HEK293T (cell line): ENCODE measurements at regions not wholly inside any gene's neighbourhood (a gene's known extent, or its start where the extent isn't known, plus 50 kb on each side); places are given as distances from the start of the nearest gene placed in this dataset.

Source experiments
- ARNT ChIP-seq: fragments of 450-650 bp; IDR thresholded peaks from 2 replicates; pipeline ENCODE4 v1.6.1; 2017; ENCODE audit warnings: mild to moderate bottlenecking
- ELF4 ChIP-seq: fragments of 450-650 bp; IDR thresholded peaks from 2 replicates; pipeline ENCODE4 v1.6.1; 2017; ENCODE audit warnings: antibody characterized with exemption
- FOXA1 ChIP-seq: fragments of 450-650 bp; IDR thresholded peaks from 2 replicates; pipeline ENCODE4 v1.6.1; 2016; ENCODE audit warnings: mild to moderate bottlenecking
- FOXK2 ChIP-seq: fragments of 450-650 bp; IDR thresholded peaks from 2 replicates; pipeline ENCODE4 v1.6.1; 2016; ENCODE audit warnings: mild to moderate bottlenecking
- HDGF ChIP-seq: fragments of 450-650 bp; IDR thresholded peaks from 2 replicates; pipeline ENCODE4 v1.6.1; 2017; ENCODE audit warnings: antibody characterized with exemption, borderline replicate concordance
- L3MBTL2 ChIP-seq: fragments of 450-650 bp; conservative IDR thresholded peaks from 2 replicates; pipeline ENCODE4 v1.6.1; 2016; ENCODE audit warnings: mild to moderate bottlenecking
- NFRKB ChIP-seq: fragments of 450-650 bp; IDR thresholded peaks from 2 replicates; pipeline ENCODE4 v1.6.1; 2016; ENCODE audit warnings: mild to moderate bottlenecking, moderate library complexity
- SUZ12 ChIP-seq: fragments of 450-650 bp; IDR thresholded peaks from 2 replicates; pipeline ENCODE4 v1.6.1; 2016; ENCODE audit warnings: mild to moderate bottlenecking
- ZNF384 ChIP-seq: fragments of 450-650 bp; IDR thresholded peaks from 2 replicates; pipeline ENCODE4 v1.6.1; 2016

DNA sequence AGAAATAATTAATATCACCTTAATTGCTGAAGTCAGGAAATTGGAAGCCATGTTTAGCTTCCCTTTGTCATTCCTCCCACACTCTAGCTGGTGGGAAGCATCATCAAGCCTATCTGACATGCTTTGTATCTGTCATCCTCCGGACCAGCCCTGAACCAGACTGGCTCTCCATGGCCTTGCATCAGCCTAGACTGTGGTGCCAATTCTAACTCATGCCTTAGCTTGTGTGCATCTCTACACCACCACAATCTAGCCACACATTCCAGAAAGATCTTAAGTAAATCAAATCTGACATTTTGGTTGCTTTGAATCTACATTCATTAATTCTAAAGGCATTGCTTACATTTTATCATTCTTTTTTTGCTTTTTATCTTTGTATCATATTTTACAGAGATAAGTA is 196.4 kb upstream of the VSTM2A start:
- TF ChIP-seq ELF4: no peak
- no peak for TF ChIP-seq ZNF384
- TF ChIP-seq NFRKB: no peak
- TF ChIP-seq HDGF: no peak
- no peak for TF ChIP-seq FOXK2
- no peak for TF ChIP-seq FOXA1
- TF ChIP-seq L3MBTL2: no peak
- TF ChIP-seq ARNT: no peak
- no peak for TF ChIP-seq SUZ12
